Ecto neural progenitor cell (in vitro differentiated cells): ENCODE measurements at regions not wholly inside any gene's neighbourhood (a gene's known extent, or its start where the extent isn't known, plus 50 kb on each side); places are given as distances from the start of the nearest gene placed in this dataset.

Source experiments
- DNase-seq: peaks from one replicate; pipeline ENCODE4 v3.0.0-alpha.2; 2018; ENCODE audit warnings: low spot score

DNA sequence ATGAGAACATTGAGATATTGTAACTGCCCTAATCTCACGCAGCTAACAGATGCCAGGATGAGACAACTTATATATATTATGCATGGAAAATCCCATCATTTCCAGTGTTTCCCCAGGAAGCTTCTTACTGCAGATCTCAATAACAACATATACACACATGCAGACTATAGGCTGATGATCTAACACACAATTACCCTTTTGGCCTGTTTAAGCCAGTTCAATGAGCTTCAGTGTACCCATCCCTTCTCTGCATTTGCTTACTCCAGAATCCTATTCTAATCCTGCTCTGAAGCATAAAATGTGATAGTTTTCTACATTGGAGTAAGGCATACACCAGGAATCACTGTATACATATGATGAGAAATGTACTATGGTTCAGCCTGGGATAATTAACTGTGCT, 489.4 kb downstream of the SUCLA2 start:
- DNase-seq, result no peak

GRCh38 chr13:47508527-47509228, 492.4 kb downstream of the SUCLA2 start:
- no peak for DNase-seq

DNA sequence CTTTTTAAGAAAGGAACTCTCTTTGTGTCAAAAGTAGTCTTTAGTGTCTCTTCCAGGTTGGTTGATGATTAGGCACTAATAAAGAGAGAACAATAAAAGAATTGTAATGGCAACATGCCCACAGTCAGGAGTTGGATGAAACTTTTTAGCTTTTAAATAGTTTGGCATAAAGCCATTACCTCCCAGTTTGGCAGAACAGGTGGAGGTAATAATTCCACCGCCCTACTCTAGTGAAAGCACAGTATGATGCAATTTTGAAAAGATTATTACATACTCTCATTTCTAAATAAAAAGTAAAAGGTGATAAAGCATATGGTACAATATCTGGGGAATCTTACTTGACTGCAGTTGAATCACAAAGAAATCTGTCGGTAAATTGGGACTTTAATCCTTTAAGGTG, 497.6 kb downstream of the SUCLA2 start:
- DNase-seq, result no peak

GRCh38 chr13:47502166-47502565, 498.9 kb downstream of the SUCLA2 start:
- DNase-seq, result no peak

GRCh38 chr13:47499358-47500150, 501.5 kb downstream of the SUCLA2 start:
- no peak for DNase-seq

DNA sequence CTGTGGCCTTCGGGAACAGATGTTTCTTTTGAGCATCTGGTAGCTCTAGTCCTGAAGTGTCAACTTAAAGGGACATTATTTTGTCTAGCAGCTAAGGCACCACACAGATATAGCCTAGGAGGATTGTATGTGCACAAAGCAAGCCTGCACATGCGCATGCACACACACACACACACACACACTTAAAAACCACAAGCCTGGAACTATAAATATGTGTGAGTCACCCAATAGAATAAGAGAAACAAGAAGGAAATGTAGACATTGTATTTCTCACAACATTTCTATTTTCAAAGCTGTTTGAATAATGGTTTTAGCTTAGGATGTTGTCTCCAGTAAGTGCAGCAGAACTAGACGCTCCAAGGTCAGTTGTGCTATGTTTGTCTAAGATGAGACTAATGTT, 516.5 kb downstream of the SUCLA2 start:
- no peak for DNase-seq

DNA sequence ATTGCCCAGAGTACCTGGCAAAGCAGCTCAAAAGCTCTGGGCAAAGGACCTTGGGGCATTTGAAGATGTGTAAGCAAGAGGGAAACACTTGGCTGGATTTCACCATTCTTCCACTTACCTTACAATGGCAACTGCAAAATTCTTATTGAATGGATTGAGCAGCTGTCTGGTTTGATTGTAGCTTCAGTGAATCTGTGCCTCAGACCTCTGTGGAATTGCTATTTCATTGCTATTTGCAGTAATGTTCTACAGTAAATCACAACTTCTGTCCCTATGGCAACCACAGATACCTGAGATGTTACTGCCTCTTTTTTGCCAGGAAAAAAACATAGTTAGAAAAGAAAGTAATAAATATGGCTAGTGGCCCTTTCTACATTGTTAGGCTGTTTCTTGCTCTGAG, 519.5 kb downstream of the SUCLA2 start:
- no peak for DNase-seq

DNA sequence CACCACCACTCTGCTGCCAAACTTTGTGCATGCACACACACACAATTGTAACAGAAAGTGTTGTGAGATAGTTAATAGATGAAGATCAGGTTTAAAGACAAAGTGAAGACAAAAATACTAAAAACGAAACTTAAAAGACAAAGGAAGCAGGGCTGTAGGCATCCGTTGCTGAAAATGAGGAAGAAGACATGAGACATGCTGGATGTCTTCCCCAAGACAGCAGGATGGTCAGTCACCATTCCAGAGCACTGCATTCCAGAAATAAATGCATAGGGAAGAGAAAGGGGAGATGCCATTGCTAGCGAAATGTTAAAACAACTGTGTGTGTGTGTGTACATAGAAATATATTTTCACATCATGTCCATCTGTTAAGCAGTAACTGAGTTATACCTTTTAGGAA, 520.1 kb downstream of the SUCLA2 start:
- DNase-seq, result no peak

DNA sequence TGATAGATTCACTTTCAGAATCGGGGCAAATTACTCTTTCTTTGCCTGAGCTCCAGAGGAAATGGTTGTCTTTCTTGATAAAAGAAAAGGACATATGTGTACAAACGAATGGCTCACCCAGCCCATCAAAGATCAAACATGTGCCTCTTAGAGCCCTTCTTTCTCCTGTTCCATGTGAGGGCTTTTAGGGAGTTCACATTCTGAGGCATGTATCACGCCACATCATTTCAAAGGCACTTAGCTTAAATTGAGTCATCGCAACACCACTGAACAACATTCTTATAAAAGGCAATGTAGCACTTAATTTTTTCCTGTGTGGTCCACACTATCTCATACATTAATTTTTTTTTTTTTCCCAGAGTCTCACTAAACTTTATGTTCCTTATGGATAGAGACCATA, 521.0 kb downstream of the SUCLA2 start:
- DNase-seq, result no peak

- DNase-seq, result no peak
Measured at GRCh38 chr13:47478985-47479384, 522.1 kb downstream of the SUCLA2 start.

DNA sequence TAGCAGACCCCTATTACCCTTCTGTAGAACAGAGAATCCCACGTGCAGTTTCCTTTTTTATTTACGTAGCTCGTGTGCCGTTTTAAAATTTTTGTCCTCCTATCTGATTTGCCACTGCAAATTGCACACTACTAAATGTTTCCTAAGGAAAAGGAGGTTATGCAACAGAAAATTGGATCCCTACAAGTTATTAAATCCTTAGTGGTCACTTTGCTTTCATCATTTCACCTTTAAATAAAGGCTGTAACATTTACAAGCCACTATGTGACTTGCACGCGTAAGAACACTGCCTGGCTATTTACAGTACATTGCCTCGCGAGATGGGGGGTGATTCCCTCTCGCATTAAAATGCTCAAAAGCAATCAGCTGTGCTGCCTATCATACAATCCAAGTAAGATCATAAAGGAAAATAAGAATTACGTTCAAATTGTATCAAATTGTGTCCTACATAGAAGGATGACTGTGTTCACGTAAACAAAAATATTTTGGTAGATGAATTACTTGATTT, 525.6 kb downstream of the SUCLA2 start:
- DNase-seq, result no peak

- DNase-seq, result no peak
Measured at GRCh38 chr13:47474839-47475238, 526.2 kb downstream of the SUCLA2 start.

GRCh38 chr13:47474326-47474725, 526.7 kb downstream of the SUCLA2 start:
- no peak for DNase-seq

- DNase-seq, result no peak
Measured at GRCh38 chr13:47472516-47472915, 528.6 kb downstream of the SUCLA2 start.

- peak; percentile 43 for DNase-seq
Measured at GRCh38 chr13:47463726-47464125, 537.3 kb downstream of the SUCLA2 start.

DNA sequence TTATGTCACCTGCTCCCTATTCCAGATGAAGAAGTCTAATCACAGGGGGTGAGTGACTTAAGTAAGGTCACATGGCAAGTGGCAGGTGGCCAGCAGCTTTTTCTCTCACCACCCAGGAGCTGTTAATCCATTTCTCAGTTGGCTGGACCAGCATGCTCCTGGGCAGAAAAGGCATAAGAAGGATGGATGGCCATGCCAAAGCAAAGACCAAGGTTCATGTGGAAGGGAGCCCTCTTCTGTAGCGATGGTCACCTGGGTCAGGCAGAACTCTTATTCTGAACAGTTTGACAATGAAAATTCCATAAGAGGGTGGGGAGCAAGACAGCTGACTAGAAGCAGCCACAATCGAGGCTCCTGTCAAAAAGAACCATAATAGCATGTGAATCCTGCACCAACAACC, 538.1 kb downstream of the SUCLA2 start:
- no peak for DNase-seq

DNA sequence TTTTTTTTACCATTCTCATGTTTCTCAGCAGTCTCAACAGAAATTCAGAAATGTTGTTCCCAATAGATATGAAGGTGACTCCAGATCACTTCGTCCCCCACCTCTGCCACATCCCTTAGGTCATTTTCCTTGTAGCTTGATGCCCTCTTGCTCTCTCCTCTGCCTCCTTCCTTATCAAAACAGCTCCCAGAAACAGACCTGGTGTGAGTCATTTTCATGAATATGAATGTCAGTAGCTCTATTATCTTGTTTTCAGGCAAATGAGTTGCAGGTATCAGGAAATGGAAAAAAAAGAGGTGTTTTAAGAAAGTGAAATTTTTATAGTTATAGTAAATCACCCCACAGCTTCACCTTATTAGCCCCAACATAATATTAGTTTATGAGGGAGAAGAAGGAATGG, 539.3 kb downstream of the SUCLA2 start:
- DNase-seq, result no peak

- no peak for DNase-seq
Measured at GRCh38 chr13:47459512-47459911, 541.6 kb downstream of the SUCLA2 start.

DNA sequence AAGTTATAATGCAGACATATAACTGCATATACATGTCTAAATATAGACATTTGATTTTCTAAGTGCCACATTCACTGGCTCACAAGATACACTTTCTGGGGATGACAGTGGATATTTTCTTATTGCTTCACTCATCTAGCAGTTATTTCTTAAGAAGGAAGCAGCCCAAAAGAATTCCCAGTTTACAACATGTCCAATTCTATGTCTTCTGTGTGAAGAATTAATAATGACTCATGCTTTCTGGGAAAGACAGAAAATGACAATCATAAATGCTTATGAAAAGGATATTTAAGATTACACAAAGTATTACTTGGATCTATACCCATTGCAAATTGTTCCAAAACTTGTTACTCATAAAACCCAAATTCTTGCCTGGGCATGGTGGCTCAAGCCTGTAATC, 543.4 kb downstream of the SUCLA2 start:
- DNase-seq, result no peak

- no peak for DNase-seq
Measured at GRCh38 chr13:47455626-47456025, 545.4 kb downstream of the SUCLA2 start.

- DNase-seq, result no peak
Measured at GRCh38 chr13:47454986-47455385, 546.1 kb downstream of the SUCLA2 start.

DNA sequence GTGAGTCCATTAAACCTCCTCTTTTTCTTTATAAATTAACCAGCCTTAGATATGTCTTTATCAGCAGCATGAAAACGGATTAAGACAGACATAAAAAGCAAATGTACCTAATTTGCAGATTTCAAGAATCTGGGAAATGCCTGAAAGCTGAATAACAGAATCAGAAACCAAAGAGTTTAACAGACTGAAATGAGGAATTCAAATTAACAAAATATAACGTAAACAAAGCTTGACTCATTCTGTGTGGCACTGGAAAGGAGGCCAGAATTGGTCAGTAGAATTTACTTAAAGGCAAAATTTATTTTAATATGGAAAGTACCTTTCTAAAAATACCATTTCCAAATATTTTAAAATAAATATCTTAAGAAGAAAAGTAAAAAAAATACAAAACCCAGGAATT, 540.6 kb upstream of the HTR2A start:
- no peak for DNase-seq

GRCh38 chr13:47433461-47434005, 536.7 kb upstream of the HTR2A start:
- DNase-seq, result no peak
